Gastrocnemius medialis (tissue), 4 donors: ENCODE measurements at regions not wholly inside any gene's neighbourhood (a gene's known extent, or its start where the extent isn't known, plus 50 kb on each side); places are given as distances from the start of the nearest gene placed in this dataset.
"Not testable (repeated sequence)": the region's sequence is repeated elsewhere in the genome, so short reads cannot be mapped to it uniquely, and the experiment has no call there.

Experiments used
- ATAC-seq, 2 donors: fragments of 150-250 bp; one replicate each; pipeline ENCODE4 v1.9.1; 2016
- DNase-seq, 2 donors: peaks; one replicate each; pipeline ENCODE4 v3.0.0-alpha.2; 2019
- H3K27ac ChIP-seq, 4 donors: fragments of 200-600 bp; sonication (generic); 1 replicate in 1 of 4; 2 replicates in 3 of 4; pipeline ENCODE4 v1.5.1; 2016 to 2018; ENCODE audit warnings: mild to moderate bottlenecking in 2 of 4, moderate library complexity in 1 of 4
- H3K27me3 ChIP-seq, 3 donors: fragments of 200-600 bp; sonication (generic) in 2 of 3; 1 replicate in 1 of 3; 2 replicates in 2 of 3; pipeline versions ENCODE4 v1.5.1 to v1.6.0; 2016 to 2019; ENCODE audit warnings: mild to moderate bottlenecking in 1 of 3, moderate library complexity in 1 of 3
- H3K36me3 ChIP-seq, 2 donors: fragments of 200-600 bp; sonication (generic) in 1 of 2; one replicate each; pipeline ENCODE4 v1.5.1; 2017 to 2018
- H3K4me1 ChIP-seq, 2 donors: fragments of 200-600 bp; sonication (generic) in 1 of 2; one replicate each; pipeline ENCODE4 v1.5.1; 2016 to 2017; ENCODE audit warnings: mild to moderate bottlenecking in 2 of 2
- H3K4me3 ChIP-seq, 4 donors: fragments of 200-600 bp; sonication (generic) in 3 of 4; 1 replicate in 1 of 4; 2 replicates in 3 of 4; pipeline ENCODE4 v1.5.1; 2016 to 2019; ENCODE audit warnings: mild to moderate bottlenecking in 2 of 4
- H3K9me3 ChIP-seq, 3 donors: fragments of 200-600 bp; sonication (generic) in 2 of 3; 1 replicate in 1 of 3; 2 replicates in 2 of 3; pipeline ENCODE4 v1.5.1; 2016 to 2019
- CTCF ChIP-seq, 5 experiments: fragments of 450-650 bp in 3 of 5; fragments of 200-600 bp in 2 of 5; sonication (generic) in 2 of 5; IDR thresholded peaks in 4 of 5; conservative IDR thresholded peaks in 1 of 5; 1 replicate in 4 of 5; 2 replicates in 1 of 5; pipeline ENCODE4 v1.5.1; 2016 to 2019; ENCODE audit warnings: antibody characterized with exemption in 5 of 5, mild to moderate bottlenecking in 3 of 5, moderate library complexity in 3 of 5
- POLR2A ChIP-seq, 2 donors: fragments of 450-650 bp; IDR thresholded peaks; one replicate each; pipeline ENCODE4 v1.6.1; 2017; ENCODE audit warnings: antibody characterized with exemption in 2 of 2, mild to moderate bottlenecking in 2 of 2, moderate library complexity in 2 of 2
- in situ Hi-C, 4 donors: fragments of 200-750 bp; cut with MboI; loops; one replicate each; pipeline versions ENCODE4 v1.15.0 to v1.8.0; 2017; ENCODE audit warnings: low sequenced_read_pairs in 4 of 4
- intact Hi-C: fragments of 100-400 bp; cut with DNase I; formaldehyde crosslinking; loops from one replicate; pipeline ENCODE4 v1.15.1; 2023; ENCODE audit warnings: low total_unique reads

- in situ Hi-C loops (no loop called here), intact Hi-C loops (loop anchor here (10.0 kb wide), 1 partner anchor 125 kb away; no protein-coding TSS in a partner anchor)
- no peaks in the 10 kb centered on the region for H3K27me3 ChIP-seq
- no peaks in the 10 kb centered on the region for H3K36me3 ChIP-seq
- no peaks in the 10 kb centered on the region for H3K9me3 ChIP-seq
- H3K4me1 ChIP-seq: no peaks in the 10 kb centered on the region
- DNase-seq (no peak), ATAC-seq (no peak)
- TF ChIP-seq CTCF (IDR thresholded peaks at IDR 0.05 in 4 of 5, conservative IDR thresholded peaks at IDR 0.05 in 1 of 5): no peak
- TF ChIP-seq POLR2A (IDR thresholded peaks at IDR 0.05): no peak
- no peak overlapping the region for H3K27ac ChIP-seq
- no peak overlapping the region for H3K4me3 ChIP-seq
Observed at GRCh38 chr6:81889377-81890053, 137.0 kb upstream of the TENT5A start.

DNA sequence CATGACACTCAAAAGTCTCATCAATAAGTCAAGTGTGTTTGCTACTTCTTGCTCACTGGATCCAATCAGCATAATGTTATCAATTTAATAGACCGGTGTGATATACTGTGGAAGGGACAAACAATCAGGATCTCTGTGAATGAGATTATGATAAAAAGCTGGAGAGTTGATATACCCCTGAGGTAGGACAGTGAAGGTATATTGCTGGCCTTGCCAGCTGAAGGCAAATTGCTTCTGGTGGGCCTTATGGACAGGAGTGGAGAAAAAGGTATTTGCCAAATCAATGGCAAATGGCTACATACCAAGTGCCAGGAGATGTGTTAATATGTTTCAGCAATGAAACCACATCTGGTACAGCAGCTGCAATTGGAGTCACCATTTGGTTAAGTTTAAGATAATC, 134.4 kb upstream of the TENT5A start:
- DNase-seq, H3K27ac ChIP-seq, intact Hi-C loops, H3K4me3 ChIP-seq, H3K4me1 ChIP-seq, H3K27me3 ChIP-seq, in situ Hi-C loops, H3K36me3 ChIP-seq, ATAC-seq, H3K9me3 ChIP-seq: not testable (repeated sequence)

- H3K9me3 ChIP-seq: no peaks in the 10 kb centered on the region
- H3K27ac ChIP-seq: no peak overlapping the region
- DNase-seq (no peak), ATAC-seq (no peak)
- no peaks in the 10 kb centered on the region for H3K36me3 ChIP-seq
- TF ChIP-seq POLR2A (IDR thresholded peaks at IDR 0.05): no peak
- no peak overlapping the region for H3K4me3 ChIP-seq
- in situ Hi-C loops: no loop called here
- intact Hi-C loops: no loop called here
- H3K27me3 ChIP-seq: no peaks in the 10 kb centered on the region
- H3K4me1 ChIP-seq: no peaks in the 10 kb centered on the region
Observed at GRCh38 chr6:81886157-81886556, 133.7 kb upstream of the TENT5A start.

DNA sequence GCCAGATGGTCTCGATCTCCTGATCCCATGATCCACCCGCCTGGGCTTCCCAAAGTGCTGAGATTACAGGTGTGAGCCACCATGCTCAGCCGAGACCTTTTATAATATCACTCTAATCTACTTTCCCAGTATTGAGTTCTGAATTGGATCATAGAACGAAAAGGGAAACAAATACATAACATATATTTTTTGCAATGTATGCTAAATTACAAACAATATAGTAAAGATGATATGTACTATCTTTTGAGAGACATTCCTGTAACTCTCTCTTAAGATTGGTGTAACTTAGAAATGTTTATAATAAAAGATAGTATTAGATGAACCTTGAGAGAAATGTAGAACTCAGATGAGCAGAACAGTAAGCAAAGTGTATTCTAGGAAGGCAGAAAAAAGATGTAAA, 129.2 kb upstream of the TENT5A start:
- no peak for TF ChIP-seq POLR2A (IDR thresholded peaks at IDR 0.05)
- TF ChIP-seq CTCF (IDR thresholded peaks at IDR 0.05 in 4 of 5, conservative IDR thresholded peaks at IDR 0.05 in 1 of 5): no peak

DNA sequence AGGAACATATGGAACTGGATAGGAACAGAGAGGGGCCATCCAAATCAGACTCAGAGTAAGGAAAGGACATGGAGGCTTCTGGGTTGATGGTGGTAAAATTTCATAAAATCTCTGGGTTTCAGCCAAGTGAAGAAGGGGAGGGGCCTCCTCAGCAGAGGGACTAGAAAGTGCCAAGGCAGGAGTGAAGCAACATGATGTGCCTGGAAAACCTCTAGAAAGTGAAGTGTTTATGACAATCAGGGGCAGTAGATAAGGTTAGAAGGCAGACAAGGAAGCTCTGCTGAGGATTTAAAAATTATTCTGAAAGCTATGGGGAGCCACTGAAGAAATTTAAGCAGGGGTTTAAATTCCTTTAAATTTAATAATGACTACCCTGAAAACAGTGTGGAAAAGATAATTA, 126.0 kb upstream of the TENT5A start:
- H3K4me1 ChIP-seq: no peaks in the 10 kb centered on the region
- no peak overlapping the region for H3K4me3 ChIP-seq
- H3K36me3 ChIP-seq: no peaks in the 10 kb centered on the region
- intact Hi-C loops (no loop called here), in situ Hi-C loops (no loop called here)
- TF ChIP-seq CTCF (IDR thresholded peaks at IDR 0.05 in 4 of 5, conservative IDR thresholded peaks at IDR 0.05 in 1 of 5) (no peak), POLR2A (IDR thresholded peaks at IDR 0.05) (no peak)
- DNase-seq: no peak
- H3K27me3 ChIP-seq: no peaks in the 10 kb centered on the region
- no peaks in the 10 kb centered on the region for H3K9me3 ChIP-seq
- no peak for ATAC-seq
- no peak overlapping the region for H3K27ac ChIP-seq

More for the DNA sequence above, 129.2 kb upstream of the TENT5A start:
- Histone ChIP-seq H3K4me3 (no peak overlapping the region), H3K27me3 (no peaks in the 10 kb centered on the region), H3K36me3 (no peaks in the 10 kb centered on the region), H3K4me1 (no peaks in the 10 kb centered on the region), H3K9me3 (no peaks in the 10 kb centered on the region), H3K27ac (no peak overlapping the region)
- ATAC-seq (no peak), DNase-seq (no peak)
- intact Hi-C loops: no loop called here
- in situ Hi-C loops: no loop called here

- Histone ChIP-seq H3K4me3 (no peak overlapping the region), H3K27me3 (no peaks in the 10 kb centered on the region), H3K36me3 (no peaks in the 10 kb centered on the region), H3K9me3 (no peaks in the 10 kb centered on the region), H3K27ac (no peak overlapping the region), H3K4me1 (no peaks in the 10 kb centered on the region)
- DNase-seq (no peak), ATAC-seq (no peak)
- TF ChIP-seq CTCF (IDR thresholded peaks at IDR 0.05 in 4 of 5, conservative IDR thresholded peaks at IDR 0.05 in 1 of 5) (no peak), POLR2A (IDR thresholded peaks at IDR 0.05) (no peak)
- intact Hi-C loops: no loop called here
- in situ Hi-C loops: no loop called here
Observed at GRCh38 chr6:81876971-81877370, 124.5 kb upstream of the TENT5A start.
